ENCODE measurements at regions not wholly inside any gene's neighbourhood (a gene's known extent, or its start where the extent isn't known, plus 50 kb on each side); places are given as distances from the start of the nearest gene placed in this dataset.
"Not testable (repeated sequence)": the region's sequence is repeated elsewhere in the genome, so short reads cannot be mapped to it uniquely, and the experiment has no call there.

GRCh38 chr21:32088471-32088870, 190.4 kb downstream of the MIS18A start:
- DNase-seq, result no peak

GRCh38 chr21:32087447-32087846, 191.4 kb downstream of the MIS18A start:
- DNase-seq, result no peak

- no peak for DNase-seq
Observed at GRCh38 chr21:32083197-32083596, 195.7 kb downstream of the MIS18A start.

GRCh38 chr21:32082466-32082865, 196.4 kb downstream of the MIS18A start:
- DNase-seq, result no peak

- DNase-seq, result no peak
Observed at GRCh38 chr21:32073593-32073992, 200.8 kb downstream of the HUNK start.

- DNase-seq, result no peak
Observed at GRCh38 chr21:32073190-32073589, 200.4 kb downstream of the HUNK start.

GRCh38 chr21:32071620-32072019, 198.8 kb downstream of the HUNK start:
- not testable (repeated sequence) for DNase-seq

GRCh38 chr21:32070676-32071330, 198.0 kb downstream of the HUNK start:
- DNase-seq, result no peak

- no peak for DNase-seq
Observed at GRCh38 chr21:32070126-32070525, 197.3 kb downstream of the HUNK start.

- DNase-seq, result no peak
Observed at GRCh38 chr21:32065654-32066053, 192.8 kb downstream of the HUNK start.

GRCh38 chr21:32064281-32064910, 191.6 kb downstream of the HUNK start:
- no peak for DNase-seq

GRCh38 chr21:32062591-32063227, 189.9 kb downstream of the HUNK start:
- DNase-seq, result no peak

- no peak for DNase-seq
Observed at GRCh38 chr21:32061729-32062128, 188.9 kb downstream of the HUNK start.

- no peak for DNase-seq
Observed at GRCh38 chr21:32056791-32057190, 184.0 kb downstream of the HUNK start.

- DNase-seq, result no peak
Observed at GRCh38 chr21:32055305-32055704, 182.5 kb downstream of the HUNK start.

Measured in SHP77 (cell line).